T-helper 17 cell (primary cell): ENCODE measurements at regions not wholly inside any gene's neighbourhood (a gene's known extent, or its start where the extent isn't known, plus 50 kb on each side); places are given as distances from the start of the nearest gene placed in this dataset.

Experiments used
- ATAC-seq: fragments of 150-1000 bp; cut with Tn5 transposase; 2 replicates; pipeline ENCODE4 v1.10.0; 2021; ENCODE audit warnings: mild to moderate bottlenecking, moderate library complexity
- DNase-seq, 3 donors: peaks; one replicate each; pipeline versions ENCODE4 v3.0.0 to v3.0.0-alpha.2; 2020 to 2021
- H3K9me3 ChIP-seq: one replicate; pipeline ENCODE4 v1.7.0; 2013; ENCODE audit warnings: low read length, mild to moderate bottlenecking; ENCODE audit not compliant: control insufficient read depth, poor library complexity, severe bottlenecking
- H3K27ac Mint-ChIP-seq: one replicate; pipeline ENCODE4 v1.8.0; 2022; ENCODE audit warnings: mild to moderate bottlenecking, moderate library complexity, mixed read lengths
- H3K27me3 Mint-ChIP-seq: one replicate; pipeline ENCODE4 v1.8.0; 2022; ENCODE audit warnings: mixed read lengths
- H3K36me3 Mint-ChIP-seq: one replicate; pipeline ENCODE4 v1.8.0; 2022; ENCODE audit warnings: low read depth, mixed read lengths
- H3K4me1 Mint-ChIP-seq: one replicate; pipeline ENCODE4 v1.8.0; 2022; ENCODE audit warnings: mild to moderate bottlenecking, mixed read lengths
- H3K4me3 Mint-ChIP-seq: one replicate; pipeline ENCODE4 v1.8.0; 2022; ENCODE audit warnings: mild to moderate bottlenecking, moderate library complexity, mixed read lengths

DNA sequence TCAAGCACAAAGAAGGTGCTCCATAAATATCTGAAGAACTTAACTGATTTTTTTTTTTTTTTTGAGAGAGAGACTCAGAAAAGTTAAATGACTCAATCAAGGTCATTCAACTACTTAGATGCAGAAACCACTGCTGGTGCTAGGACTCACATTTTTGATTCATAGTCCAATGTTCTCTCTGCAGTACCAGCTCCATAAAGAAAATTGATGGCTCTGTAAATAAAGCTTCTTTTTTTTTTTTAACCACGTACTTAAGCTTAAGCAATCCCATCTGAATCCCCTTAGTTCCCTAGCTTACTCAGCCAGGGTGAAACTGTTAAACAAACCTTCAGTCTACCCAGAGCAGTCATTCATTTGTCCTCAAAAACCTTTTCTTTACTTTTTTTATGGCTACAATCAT lies 657.0 kb upstream of the WWC1 start:
- H3K4me3 Mint-ChIP-seq, result no peak overlapping the region
- no peak for DNase-seq
- H3K27me3 Mint-ChIP-seq, result no peaks in the 10 kb centered on the region
- H3K9me3 ChIP-seq, result no peaks in the 10 kb centered on the region
- H3K27ac Mint-ChIP-seq, result no peak overlapping the region
- no peaks in the 10 kb centered on the region for H3K4me1 Mint-ChIP-seq
- no peaks in the 10 kb centered on the region for H3K36me3 Mint-ChIP-seq
- ATAC-seq, result no peak

DNA sequence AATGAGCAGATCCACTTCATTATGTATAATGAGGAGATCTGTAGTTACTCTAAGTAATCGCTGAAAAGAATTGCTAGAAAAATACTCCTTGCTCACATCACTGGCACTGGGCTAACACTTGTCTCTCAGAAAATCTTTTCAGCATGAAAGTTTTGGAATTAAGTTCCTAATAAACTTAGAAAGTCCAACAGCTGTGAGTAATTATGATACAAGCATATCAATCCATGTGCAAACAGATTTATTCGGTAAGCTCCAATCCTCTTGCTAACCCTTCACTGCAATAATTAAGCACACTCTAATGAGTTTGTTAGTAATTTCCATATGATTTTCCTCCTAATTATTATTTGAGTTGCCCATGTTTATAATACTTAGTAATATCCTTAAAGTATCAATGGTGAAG lies 652.6 kb upstream of the WWC1 start:
- DNase-seq (no peak), ATAC-seq (no peak)
- Mint-ChIP-seq H3K4me1 (no peaks in the 10 kb centered on the region), H3K27ac (no peak overlapping the region), H3K36me3 (no peaks in the 10 kb centered on the region), H3K4me3 (no peak overlapping the region), H3K27me3 (no peaks in the 10 kb centered on the region)
- no peaks in the 10 kb centered on the region for H3K9me3 ChIP-seq

DNA sequence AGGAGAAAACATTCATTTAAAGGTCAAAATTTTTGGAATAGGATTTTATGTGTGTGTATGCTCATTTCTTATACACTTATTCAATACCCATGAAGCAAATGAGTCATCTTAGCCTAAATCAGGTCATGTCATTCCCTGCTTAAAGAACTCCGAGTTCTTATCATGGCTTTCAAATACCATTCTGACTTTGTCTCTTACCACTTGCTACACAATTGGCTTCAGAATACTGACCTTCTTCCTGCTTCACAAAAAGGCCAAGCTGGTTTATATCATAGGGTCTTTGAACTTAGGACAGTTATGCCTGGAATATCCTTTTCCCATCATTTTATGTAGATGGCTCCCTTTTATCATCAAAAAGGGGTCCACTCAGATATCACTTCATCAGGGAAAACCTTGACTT lies 652.2 kb upstream of the WWC1 start:
- Mint-ChIP-seq H3K27ac (no peak overlapping the region), H3K36me3 (no peaks in the 10 kb centered on the region), H3K27me3 (no peaks in the 10 kb centered on the region), H3K4me1 (no peaks in the 10 kb centered on the region), H3K4me3 (no peak overlapping the region)
- no peaks in the 10 kb centered on the region for H3K9me3 ChIP-seq
- DNase-seq (no peak), ATAC-seq (no peak)

DNA sequence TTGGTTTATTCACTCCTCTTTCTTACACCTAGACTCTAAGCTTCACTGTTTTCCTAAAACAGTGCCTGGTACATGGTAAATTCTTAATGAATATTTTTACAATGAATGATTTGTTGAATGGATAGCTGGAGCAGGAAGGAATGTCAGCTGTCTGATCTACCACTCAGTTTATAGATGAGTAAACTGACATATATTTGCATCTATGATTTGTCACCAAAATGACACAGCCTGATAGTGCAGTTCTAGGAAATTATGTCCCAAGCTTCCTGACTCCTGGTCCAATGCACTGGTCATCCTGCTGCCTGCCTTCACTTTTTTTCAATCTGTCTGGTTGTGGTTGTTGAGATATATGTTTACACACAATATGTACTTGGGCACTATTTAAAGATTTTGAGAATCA lies 651.7 kb upstream of the WWC1 start:
- H3K9me3 ChIP-seq, result no peaks in the 10 kb centered on the region
- no peaks in the 10 kb centered on the region for H3K4me1 Mint-ChIP-seq
- H3K27me3 Mint-ChIP-seq, result no peaks in the 10 kb centered on the region
- no peak overlapping the region for H3K4me3 Mint-ChIP-seq
- no peak overlapping the region for H3K27ac Mint-ChIP-seq
- DNase-seq (no peak), ATAC-seq (no peak)
- H3K36me3 Mint-ChIP-seq, result no peaks in the 10 kb centered on the region

DNA sequence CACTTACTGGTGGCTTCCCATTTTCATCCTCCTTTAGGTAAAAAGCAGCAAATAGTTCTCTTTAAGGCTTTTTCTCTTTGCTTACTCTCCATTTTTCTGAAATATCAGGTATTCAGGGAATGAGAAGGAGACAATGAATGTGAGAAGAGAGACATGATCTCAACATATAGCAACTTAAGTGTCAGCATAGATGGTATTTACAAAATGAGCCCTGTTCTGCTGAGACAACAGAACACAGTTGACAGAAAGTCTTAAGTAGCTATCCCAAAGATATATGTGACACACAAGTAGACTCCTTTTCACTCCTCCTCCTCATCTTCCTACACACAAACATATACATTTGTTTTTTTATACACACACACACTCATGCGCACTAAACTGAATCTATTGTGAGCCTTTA lies 649.3 kb upstream of the WWC1 start:
- ATAC-seq (no peak), DNase-seq (no peak)
- no peaks in the 10 kb centered on the region for H3K9me3 ChIP-seq
- no peaks in the 10 kb centered on the region for H3K36me3 Mint-ChIP-seq
- H3K4me3 Mint-ChIP-seq, result no peak overlapping the region
- no peaks in the 10 kb centered on the region for H3K27me3 Mint-ChIP-seq
- H3K27ac Mint-ChIP-seq, result no peak overlapping the region
- H3K4me1 Mint-ChIP-seq, result no peaks in the 10 kb centered on the region

DNA sequence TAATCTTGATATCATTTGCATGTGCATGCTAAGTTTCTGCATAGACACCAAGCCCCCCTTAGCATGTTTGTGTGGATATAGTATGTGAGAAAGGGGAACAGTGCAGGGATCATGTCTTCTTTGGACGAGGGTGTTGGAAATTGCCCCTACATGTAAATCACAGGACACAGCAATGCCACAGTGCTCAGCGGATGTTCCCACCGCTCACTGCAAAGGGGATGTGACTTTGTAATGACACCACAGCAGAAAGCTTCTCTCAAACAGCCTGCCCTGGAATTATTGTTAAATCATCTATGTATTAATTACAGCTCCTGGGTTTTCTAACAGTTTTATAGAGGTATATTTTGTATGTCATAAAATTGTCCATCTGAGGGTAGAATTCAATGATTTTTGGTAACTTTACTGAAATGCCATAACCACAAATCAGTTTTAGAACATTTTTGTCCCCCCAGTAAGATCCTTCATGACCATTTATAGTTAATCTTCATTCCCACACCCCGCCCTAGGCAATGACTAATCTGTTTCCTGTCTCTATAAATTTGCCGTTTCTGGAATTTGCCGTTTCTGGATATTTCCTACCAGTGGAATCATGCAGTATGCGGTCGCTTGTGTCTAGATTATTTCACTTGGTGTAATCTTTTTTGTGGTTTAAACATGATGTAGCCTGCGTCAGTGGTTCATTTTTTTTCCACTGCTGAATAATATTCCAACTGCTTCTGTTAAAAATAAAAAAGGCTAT lies 648.5 kb upstream of the WWC1 start:
- no peaks in the 10 kb centered on the region for H3K36me3 Mint-ChIP-seq

DNA sequence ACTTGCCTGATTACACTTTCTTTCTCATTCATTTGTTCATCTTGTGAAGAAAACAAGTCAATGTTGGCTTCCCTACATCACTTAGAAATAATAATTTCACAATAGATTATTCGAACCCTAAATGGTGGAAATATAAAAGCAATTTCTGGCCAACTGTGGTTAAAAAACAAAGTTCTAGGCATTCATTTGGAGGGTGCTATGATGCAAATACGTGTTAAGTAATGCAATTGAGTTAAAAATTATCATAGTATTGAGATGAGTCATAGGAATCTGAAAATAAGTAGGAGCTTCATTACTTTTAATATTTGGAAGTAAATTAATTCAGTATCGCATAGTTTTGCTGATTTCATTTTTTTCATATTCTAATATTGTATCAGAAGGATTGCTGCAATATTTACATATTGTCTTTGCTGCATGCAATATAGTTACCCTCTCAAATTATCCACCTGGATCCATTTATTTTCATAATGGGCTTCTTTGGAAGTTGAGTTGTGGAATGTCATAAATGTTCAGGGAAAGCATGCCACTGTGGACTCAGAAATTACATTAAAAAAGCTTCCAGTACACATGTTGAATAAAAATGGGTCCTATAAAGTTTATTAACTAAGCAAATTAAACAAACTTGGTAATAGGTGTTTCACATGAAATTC lies 647.7 kb upstream of the WWC1 start:
- H3K36me3 Mint-ChIP-seq, result no peaks in the 10 kb centered on the region
- no peak overlapping the region for H3K27ac Mint-ChIP-seq
- H3K9me3 ChIP-seq, result no peaks in the 10 kb centered on the region
- H3K4me3 Mint-ChIP-seq, result no peak overlapping the region
- no peaks in the 10 kb centered on the region for H3K27me3 Mint-ChIP-seq
- ATAC-seq (no peak), DNase-seq (no peak)
- H3K4me1 Mint-ChIP-seq, result no peaks in the 10 kb centered on the region

More for the DNA sequence above, 648.5 kb upstream of the WWC1 start:
- no peak overlapping the region for H3K4me3 Mint-ChIP-seq
- no peak overlapping the region for H3K27ac Mint-ChIP-seq
- H3K4me1 Mint-ChIP-seq, result no peaks in the 10 kb centered on the region
- DNase-seq, result no peak
- no peaks in the 10 kb centered on the region for H3K9me3 ChIP-seq
- no peaks in the 10 kb centered on the region for H3K27me3 Mint-ChIP-seq
- no peak for ATAC-seq

DNA sequence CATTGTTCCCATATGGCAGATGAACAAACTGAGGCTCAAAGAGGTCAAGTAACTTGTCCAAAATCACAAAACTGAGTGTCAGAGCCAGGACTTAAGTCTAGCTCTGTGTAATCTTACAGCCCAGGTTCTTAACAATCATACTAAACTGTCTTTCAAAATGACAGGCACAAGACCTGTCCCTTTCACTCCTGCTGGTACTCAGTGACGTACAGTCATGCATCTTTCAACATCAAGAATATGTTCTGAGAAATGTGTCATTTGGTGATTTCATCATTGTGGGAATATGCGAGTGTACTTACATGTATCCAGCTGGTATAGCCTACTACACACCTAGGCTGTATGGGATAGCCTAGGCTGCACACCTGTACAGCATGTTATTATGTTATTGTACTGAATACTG lies 646.8 kb upstream of the WWC1 start:
- no peak for DNase-seq
- Mint-ChIP-seq H3K4me1 (no peaks in the 10 kb centered on the region), H3K36me3 (no peaks in the 10 kb centered on the region), H3K4me3 (no peak overlapping the region), H3K27me3 (no peaks in the 10 kb centered on the region), H3K27ac (no peak overlapping the region)
- ATAC-seq, result no peak
- H3K9me3 ChIP-seq, result no peaks in the 10 kb centered on the region

DNA sequence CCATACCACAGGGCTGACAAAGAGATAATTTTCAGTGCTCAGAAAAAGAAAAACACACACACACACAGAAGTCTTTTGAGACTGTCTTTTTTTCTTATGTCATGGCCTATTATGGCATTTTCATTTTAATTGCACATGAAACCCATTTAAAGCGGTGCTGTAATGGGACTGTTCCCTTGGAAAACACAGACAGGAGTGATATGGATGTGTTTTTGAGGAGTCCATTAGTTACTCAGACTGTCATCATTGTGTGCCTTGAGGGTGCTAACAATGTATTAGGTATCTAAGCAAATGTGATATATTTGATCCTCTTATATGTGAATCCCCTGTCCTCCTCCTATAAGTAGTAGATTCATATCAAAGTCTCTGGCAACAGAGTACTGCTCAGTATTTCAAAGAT lies 642.0 kb upstream of the WWC1 start:
- Mint-ChIP-seq H3K36me3 (no peaks in the 10 kb centered on the region), H3K4me1 (no peaks in the 10 kb centered on the region), H3K4me3 (no peak overlapping the region), H3K27ac (no peak overlapping the region), H3K27me3 (no peaks in the 10 kb centered on the region)
- ATAC-seq, result no peak
- DNase-seq, result no peak
- no peaks in the 10 kb centered on the region for H3K9me3 ChIP-seq

DNA sequence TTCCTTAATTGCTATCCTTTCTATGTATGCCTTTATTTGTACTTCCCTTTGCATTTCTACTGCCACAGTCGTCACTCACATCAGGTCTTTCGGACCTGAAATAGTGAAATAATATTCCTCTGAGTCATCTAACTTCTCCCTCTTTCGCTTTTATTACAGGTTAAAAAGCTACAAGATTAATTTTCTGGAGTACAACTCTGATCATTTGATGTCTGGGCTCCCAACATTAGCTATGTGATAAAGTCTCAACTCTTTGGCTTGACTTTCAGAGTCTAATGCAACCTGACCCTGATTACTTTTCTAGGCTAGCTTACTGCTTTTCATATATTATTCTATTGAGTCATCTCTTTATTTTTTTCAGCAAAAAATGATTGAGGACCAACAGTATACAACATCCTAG lies 638.8 kb upstream of the WWC1 start:
- no peaks in the 10 kb centered on the region for H3K4me1 Mint-ChIP-seq
- DNase-seq (no peak), ATAC-seq (no peak)
- H3K27me3 Mint-ChIP-seq, result no peaks in the 10 kb centered on the region
- H3K27ac Mint-ChIP-seq, result no peak overlapping the region
- H3K4me3 Mint-ChIP-seq, result no peak overlapping the region
- no peaks in the 10 kb centered on the region for H3K36me3 Mint-ChIP-seq
- no peaks in the 10 kb centered on the region for H3K9me3 ChIP-seq

DNA sequence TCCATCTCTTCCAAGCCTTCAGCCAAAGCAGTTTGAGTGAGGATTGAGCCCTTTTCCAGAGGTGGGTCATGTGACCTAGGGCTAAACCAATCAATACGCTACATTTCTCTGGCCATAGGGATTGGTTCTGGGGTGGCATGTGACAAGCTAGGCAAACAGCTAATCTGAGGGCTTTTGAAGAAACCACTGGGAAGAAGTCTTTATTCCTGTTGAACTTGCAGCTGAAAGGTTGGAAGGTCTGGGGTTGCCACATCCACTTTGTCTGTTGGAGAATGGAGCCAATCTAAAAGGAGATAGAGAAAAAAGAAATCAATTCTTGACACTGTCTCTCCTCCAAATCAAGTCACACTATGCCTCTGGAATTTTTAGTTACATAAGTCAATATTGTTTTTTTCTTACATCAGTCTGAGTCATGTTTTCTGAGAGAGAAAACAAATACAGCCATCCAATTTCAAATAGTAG lies 637.8 kb upstream of the WWC1 start:
- H3K27me3 Mint-ChIP-seq, result no peaks in the 10 kb centered on the region
- H3K9me3 ChIP-seq, result no peaks in the 10 kb centered on the region
- H3K36me3 Mint-ChIP-seq, result no peaks in the 10 kb centered on the region
- DNase-seq (no peak), ATAC-seq (no peak)
- no peaks in the 10 kb centered on the region for H3K4me1 Mint-ChIP-seq
- no peak overlapping the region for H3K4me3 Mint-ChIP-seq
- no peak overlapping the region for H3K27ac Mint-ChIP-seq

DNA sequence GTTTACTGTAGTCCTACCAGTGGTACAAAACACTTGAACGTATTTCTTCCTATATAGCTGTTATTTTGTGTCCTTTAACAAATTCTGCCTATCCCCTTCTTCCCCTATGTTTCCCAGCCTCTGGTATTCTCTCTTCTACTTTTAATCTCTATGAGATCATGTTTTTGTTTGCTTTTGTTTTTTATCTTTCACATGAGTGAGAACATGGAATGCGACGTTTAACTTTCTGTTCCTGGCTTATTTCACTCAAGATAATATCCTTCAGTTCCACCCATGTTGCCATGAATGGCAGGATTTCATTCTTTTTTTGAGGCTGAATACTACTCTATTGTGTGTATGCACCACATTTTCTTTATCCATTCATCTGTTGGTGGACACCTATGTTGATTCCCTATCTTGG lies 634.4 kb upstream of the WWC1 start:
- DNase-seq (no peak), ATAC-seq (no peak)
- Mint-ChIP-seq H3K27me3 (no peaks in the 10 kb centered on the region), H3K4me3 (no peak overlapping the region), H3K36me3 (no peaks in the 10 kb centered on the region), H3K4me1 (no peaks in the 10 kb centered on the region), H3K27ac (no peak overlapping the region)
- no peaks in the 10 kb centered on the region for H3K9me3 ChIP-seq

DNA sequence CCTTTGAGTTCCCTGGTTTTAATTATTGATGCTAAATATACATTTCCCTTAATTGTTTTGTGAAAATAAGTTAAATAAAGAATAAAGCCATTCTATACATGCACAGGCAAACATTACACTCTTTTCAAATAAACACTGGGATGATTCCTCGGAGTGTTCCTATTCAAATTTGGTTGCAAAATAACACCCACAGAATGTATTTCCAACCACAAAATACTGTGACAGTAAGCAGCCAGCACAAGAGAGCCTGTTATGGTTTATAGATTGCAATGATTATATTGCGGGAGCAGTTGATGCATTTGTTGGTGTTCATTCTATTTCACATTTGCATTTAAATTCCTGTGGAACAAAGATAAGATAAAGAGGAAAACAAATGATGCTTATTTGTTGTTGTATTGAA lies 632.6 kb upstream of the WWC1 start:
- no peaks in the 10 kb centered on the region for H3K9me3 ChIP-seq
- Mint-ChIP-seq H3K27ac (no peak overlapping the region), H3K4me3 (no peak overlapping the region), H3K27me3 (no peaks in the 10 kb centered on the region), H3K4me1 (no peaks in the 10 kb centered on the region), H3K36me3 (no peaks in the 10 kb centered on the region)
- ATAC-seq, result no peak
- no peak for DNase-seq

DNA sequence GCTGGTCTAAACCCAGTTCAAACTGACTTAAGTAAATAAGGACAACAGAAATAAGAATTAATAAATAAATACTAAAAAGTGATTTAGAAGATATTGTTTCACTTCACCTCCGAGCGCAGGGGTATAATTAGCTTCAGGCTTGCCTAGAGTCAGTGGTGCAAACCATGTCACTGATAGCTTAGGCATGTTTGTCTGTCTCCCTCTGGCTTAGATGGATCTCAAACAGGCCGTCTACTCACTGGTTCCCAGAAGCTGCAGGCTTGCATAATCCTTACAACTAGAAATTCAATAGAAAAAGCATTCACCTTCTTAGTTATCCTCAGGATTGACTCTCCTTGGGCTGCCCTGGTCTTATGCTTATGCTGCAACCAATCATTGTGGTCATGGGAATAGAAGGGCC lies 629.8 kb upstream of the WWC1 start:
- DNase-seq (no peak), ATAC-seq (no peak)
- Mint-ChIP-seq H3K4me3 (no peak overlapping the region), H3K27me3 (no peaks in the 10 kb centered on the region), H3K36me3 (no peaks in the 10 kb centered on the region), H3K27ac (no peak overlapping the region), H3K4me1 (no peaks in the 10 kb centered on the region)
- H3K9me3 ChIP-seq, result no peaks in the 10 kb centered on the region
